DMS 273 (cell line): ENCODE measurements at regions not wholly inside any gene's neighbourhood (a gene's known extent, or its start where the extent isn't known, plus 50 kb on each side); places are given as distances from the start of the nearest gene placed in this dataset.

Source experiments
- DNase-seq: peaks from one replicate; lab custom pipeline; 2025; ENCODE audit not compliant: unreplicated experiment; lab: John Stamatoyannopoulos, UW

DNA sequence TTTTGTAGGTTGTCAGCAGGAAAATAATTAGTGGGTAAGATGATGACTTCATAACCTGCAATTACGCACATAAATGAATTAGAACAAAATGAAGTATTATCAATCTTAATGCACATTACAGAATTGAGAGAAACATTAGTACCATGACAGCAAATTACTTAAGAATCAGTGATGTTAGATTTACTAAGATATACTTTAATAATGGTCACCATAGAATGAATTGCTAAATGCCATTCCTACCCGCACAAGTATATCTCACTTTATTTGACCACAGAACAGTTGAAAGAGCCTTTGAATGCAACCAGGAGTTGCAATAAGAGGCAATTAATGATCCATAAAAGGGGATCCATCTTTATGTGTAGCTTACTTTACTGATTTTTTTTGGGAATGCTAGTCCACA, 816.4 kb upstream of the AGA start:
- no peak for DNase-seq

DNA sequence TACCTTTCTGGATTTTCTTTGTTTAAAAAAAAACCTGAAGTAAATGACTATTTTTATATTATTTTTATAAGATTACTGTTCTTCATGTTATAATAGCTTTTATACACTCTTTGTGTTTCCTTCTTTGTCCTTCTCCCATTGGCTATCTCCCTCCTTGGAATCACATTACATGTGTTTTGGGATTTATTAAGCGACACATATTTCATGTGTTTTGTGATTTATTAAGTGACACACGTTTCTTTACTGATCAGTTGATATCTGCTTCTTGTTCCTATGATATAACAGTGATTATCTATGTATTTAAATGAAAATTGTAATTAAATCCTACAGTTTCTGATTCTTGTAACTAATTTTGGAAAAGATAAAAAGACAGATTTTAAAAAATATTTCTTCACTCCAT, 817.3 kb upstream of the AGA start:
- DNase-seq: no peak

- DNase-seq: no peak
Measured at GRCh38 chr4:178264001-178264400, 821.8 kb upstream of the AGA start.

DNA sequence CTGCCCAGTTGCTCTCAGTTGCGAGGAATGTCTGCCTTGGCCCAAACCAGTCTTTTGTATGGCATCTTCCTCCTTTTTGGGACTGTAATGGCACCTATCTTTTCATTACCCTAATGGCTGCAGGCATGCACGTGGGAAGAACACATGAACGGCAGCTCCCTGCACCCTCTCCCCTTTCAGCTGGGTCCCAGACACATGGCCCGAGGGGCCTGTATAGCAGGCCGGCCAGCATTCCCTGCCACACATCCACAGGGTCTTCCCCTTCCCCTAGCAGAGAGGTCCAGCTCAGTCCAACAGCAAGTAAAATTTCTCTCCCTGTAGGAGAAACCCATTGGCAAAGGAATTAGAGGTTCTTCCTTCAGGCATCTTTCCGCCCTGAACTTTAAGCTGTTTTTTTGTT, 829.1 kb upstream of the AGA start:
- no peak for DNase-seq

- no peak for DNase-seq
Measured at GRCh38 chr4:178273168-178273567, 830.9 kb upstream of the AGA start.

GRCh38 chr4:178275671-178276360, 833.6 kb upstream of the AGA start:
- DNase-seq: peak; percentile 4

DNA sequence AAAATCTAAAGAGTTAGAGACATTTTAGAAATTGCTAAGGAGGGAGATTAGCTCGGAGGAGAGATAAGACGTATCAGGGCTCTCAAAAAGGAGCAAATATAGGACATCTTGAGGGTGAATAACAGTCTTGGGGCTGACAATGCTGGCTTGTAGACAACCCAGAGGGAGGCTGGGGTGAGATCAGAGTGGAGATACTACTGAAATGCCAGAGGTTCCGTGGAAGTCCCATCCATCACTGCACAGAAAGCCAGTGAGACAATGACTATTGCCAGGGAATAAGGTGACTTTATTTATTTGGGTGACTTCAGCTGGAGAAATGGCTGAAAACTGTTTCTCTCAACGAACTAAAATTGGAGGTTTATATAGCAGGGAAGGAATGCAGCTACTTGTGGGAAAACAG, 838.1 kb upstream of the AGA start:
- no peak for DNase-seq

DNA sequence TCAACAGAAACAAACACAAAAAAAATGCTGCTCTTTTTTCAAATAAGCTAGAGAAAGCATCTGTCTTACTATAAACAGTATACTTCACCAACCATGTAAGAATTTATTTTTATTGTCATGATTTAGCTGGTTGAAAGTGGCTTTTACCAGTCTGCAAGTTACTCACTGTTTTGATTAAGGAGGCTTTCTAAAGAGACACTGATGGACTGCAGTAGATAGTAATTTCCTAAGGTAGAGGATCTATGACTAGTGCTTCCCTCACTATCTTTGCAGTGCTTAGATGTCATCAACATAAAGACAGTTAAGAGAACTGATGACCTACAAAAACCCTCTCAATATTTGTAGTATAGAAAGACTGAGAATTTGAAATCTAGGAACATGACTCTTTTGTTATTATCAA, 846.2 kb upstream of the AGA start:
- DNase-seq: no peak

DNA sequence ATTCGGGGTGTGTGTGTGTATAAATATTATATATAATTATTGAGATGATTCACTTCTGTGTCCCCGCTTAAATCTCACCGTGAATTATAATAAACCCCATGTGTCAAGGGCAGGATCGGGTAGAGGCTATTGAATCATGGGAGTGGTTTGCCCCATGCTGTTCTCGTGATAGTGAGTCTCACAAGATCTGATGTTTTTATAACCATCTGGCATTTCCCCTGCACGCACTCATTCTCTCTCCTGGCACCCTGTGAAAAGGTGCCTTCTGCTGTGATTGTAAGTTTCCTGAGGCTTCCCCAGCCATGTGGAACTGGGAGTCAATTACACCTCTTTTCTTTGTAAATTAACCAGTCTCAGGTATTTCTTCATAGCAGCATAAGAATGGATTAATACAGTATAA, 851.4 kb upstream of the AGA start:
- DNase-seq: peak; percentile 0

DNA sequence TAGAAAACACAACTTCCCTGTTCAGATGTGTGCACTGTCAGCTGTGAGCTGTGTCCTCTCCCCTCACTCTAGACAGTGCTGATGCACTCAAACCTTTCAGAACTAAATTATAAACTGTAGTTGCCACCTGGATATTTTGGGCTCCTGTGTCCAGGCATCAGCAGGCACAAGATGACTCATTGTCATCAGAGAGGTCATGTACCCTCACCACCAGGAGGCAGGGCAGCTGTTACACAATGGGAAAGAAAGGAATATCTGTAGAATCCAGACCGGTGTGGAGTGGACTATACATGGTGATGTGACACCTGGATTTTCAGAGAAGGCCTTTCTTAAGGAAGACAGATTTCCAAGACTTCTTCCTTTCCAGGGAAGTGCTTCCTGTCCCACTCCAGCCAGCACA, 854.4 kb upstream of the AGA start:
- no peak for DNase-seq

- no peak for DNase-seq
Measured at GRCh38 chr4:178306565-178306964, 864.3 kb upstream of the AGA start.

DNA sequence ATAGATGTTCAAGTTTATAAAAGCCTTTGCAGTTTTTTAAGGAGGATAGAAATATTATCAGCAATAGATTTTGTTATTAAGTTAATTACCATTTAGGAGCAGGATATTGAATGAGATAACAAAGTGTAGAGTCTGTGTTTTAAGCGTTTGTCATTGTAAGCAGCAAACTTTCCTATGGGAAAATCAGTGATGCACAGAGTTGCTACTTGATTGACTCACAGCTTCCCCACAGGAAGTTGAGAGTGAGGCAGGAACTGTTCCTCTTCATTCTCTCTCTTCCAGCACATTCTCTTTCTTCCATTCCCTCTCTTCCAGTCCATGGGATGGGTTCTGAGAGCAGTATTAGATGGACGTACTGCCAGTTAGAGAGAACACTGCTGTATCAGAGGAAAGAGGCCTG, 867.7 kb upstream of the AGA start:
- no peak for DNase-seq

GRCh38 chr4:178311997-178312396, 869.8 kb upstream of the AGA start:
- no peak for DNase-seq

DNA sequence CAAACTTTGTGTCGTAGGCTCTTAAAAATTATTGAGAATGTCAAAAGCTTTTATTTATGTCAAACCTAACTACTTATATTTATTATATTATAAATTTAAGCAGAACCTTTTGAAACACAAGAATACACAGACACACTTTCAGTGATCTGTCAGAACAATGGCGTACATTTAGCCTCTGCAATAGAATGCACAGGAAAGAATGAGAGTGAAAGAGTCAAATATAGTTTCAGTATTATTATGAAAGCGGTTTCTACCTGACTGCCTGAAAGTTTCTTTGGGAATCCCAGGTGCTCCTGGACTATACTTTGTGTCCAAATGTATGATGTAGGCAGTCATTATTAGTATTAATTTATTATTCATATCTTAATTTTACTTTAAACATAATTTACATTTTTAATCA, 872.0 kb upstream of the AGA start:
- no peak for DNase-seq

DNA sequence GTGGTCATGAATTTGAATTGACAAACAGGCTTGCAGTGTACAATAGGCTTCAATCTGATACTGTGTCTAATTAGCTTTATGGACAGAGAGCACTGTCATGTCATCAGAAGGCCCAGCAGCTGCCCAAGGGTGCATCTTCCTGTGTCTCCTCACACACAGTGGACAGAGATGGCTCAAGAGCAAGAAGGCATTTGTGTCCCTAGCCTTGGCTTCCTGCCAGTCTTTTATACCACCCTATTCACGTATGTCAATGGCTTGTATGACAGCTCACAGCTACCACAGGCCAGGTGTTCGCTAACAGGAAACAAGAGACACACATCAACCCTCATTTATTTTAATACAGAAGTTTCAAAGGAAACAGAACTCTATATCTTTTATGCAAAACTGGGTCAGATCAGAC, 874.0 kb upstream of the AGA start:
- DNase-seq: no peak

DNA sequence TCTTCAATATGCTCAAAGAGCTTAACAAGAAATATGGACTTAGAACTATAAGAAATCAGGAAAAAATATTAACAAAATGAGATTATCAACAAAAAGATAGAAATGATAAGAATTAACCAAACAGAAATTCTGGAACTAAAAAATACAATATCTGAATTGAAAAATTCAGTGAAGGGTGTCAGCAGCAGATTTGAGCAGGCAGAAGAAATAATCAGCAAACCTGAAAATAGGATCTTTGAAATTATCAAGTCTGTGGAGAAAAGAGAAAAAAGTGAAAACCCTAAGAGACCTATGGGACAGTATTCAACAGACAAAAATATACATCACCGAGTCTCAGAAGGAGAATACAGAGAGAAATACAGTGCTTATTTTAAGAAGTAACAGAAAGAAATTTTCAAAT, 877.8 kb upstream of the AGA start:
- no peak for DNase-seq

DNA sequence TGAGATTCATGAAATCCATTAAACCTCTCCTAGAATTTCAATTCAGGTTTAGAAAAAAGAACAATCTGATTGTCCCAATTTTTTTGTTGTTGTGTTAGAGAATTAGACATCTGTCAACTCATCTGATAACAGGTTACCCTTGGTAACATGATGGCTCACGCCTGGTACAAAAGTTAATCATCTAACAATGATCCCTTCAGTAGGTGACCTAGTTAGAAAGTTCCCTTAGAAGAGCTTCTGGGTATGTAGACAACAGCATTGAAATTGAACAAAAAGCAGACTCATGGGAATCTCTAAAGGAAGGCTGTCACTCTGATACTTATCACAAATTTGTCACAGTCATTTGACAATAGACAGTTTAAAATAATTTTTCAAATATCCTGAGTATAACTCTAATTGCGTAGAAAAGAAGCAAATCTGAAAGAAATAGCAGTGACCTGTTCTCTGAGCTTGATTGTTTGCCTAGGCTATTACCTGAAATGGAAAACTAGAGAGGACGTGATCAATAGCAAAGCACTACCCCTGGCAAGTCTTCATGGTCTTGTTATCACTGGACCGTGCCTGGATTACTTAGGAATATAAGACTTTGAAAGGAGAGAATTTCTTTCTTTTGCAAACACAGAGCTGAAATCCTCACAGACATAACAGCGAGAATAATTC, 880.4 kb upstream of the AGA start:
- DNase-seq: no peak

GRCh38 chr4:178329226-178329872, 887.1 kb upstream of the AGA start:
- no peak for DNase-seq

GRCh38 chr4:178333355-178333754, 891.1 kb upstream of the AGA start:
- no peak for DNase-seq

- DNase-seq: no peak
Measured at GRCh38 chr4:178339769-178340168, 897.5 kb upstream of the AGA start.

DNA sequence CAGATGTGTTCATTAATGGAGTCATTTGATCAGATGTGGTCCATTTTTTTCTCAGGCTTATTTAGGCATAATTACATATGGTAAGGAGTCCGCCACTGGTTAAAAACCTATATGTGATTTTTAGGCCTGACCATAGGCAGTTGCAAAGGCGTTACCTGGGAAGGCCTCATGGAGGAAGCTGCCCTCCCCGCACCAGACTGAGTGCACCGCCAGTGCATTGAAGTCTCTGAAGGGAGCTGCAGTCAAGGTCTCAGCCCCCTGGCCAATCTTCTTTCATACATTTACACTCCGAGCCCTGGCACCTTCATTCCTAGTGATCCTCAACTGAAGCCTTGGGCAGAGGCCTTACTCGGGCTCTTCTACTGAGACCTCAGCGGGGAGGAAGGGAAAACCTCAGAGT, 898.2 kb upstream of the AGA start:
- no peak for DNase-seq

GRCh38 chr4:178344096-178344495, 901.9 kb upstream of the AGA start:
- no peak for DNase-seq

DNA sequence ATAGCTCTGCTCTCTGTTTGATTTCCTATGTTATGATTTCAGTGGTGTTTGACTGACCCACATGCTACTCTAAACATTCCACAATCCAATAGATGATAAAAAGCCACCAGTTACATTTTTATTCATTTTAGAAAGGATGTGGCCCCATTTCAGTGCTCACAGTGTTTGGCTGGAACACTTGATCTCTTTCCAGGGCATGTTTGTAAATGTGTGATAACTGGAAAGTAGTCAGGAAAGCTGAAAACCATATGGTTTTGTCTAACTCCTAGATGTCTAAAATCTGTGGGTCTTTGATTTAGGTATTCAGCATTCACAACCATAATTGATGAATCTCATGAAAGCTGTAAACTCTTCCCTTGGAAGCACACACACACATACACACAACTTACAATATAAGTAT, 904.9 kb upstream of the AGA start:
- DNase-seq: no peak
